ENCODE measurements at regions not wholly inside any gene's neighbourhood (a gene's known extent, or its start where the extent isn't known, plus 50 kb on each side); places are given as distances from the start of the nearest gene placed in this dataset.
"Not testable (repeated sequence)": the region's sequence is repeated elsewhere in the genome, so short reads cannot be mapped to it uniquely, and the experiment has no call there.

- DNase-seq (ENCODE audit: low spot score) = no peak
Measured at GRCh38 chr3:10623578-10624275, 118.3 kb upstream of the ATP2B2 start.

- no peak for DNase-seq (ENCODE audit: low spot score)
Measured at GRCh38 chr3:10625323-10625722, 119.9 kb upstream of the ATP2B2 start.

GRCh38 chr3:10627884-10628572 lies 122.6 kb upstream of the ATP2B2 start:
- no peak for DNase-seq (ENCODE audit: low spot score)

GRCh38 chr3:10628891-10629670 lies 123.7 kb upstream of the ATP2B2 start:
- no peak for DNase-seq (ENCODE audit: low spot score)

- no peak for DNase-seq (ENCODE audit: low spot score)
Measured at GRCh38 chr3:10629671-10630040, 124.3 kb upstream of the ATP2B2 start.

- DNase-seq (ENCODE audit: low spot score) = peak; percentile 22
Measured at GRCh38 chr3:10631224-10631623, 125.8 kb upstream of the ATP2B2 start.

- DNase-seq (ENCODE audit: low spot score) = no peak
Measured at GRCh38 chr3:10632125-10632524, 126.7 kb upstream of the ATP2B2 start.

GRCh38 chr3:10632741-10633140 lies 127.4 kb upstream of the ATP2B2 start:
- peak; percentile 53 for DNase-seq (ENCODE audit: low spot score)

- no peak for DNase-seq (ENCODE audit: low spot score)
Measured at GRCh38 chr3:10635446-10636076, 130.2 kb upstream of the ATP2B2 start.

GRCh38 chr3:10637342-10637741 lies 132.0 kb upstream of the ATP2B2 start:
- DNase-seq (ENCODE audit: low spot score) = no peak

GRCh38 chr3:10638466-10638865 lies 133.1 kb upstream of the ATP2B2 start:
- no peak for DNase-seq (ENCODE audit: low spot score)

GRCh38 chr3:10641760-10642159 lies 136.4 kb upstream of the ATP2B2 start:
- DNase-seq (ENCODE audit: low spot score) = no peak

GRCh38 chr3:10644189-10644588 lies 138.8 kb upstream of the ATP2B2 start:
- no peak for DNase-seq (ENCODE audit: low spot score)

- DNase-seq (ENCODE audit: low spot score) = peak; percentile 37
Measured at GRCh38 chr3:10645800-10646199, 140.4 kb upstream of the ATP2B2 start.

- peak; percentile 64 for DNase-seq (ENCODE audit: low spot score)
Measured at GRCh38 chr3:10646531-10647335, 141.3 kb upstream of the ATP2B2 start.

- peak; percentile 39 for DNase-seq (ENCODE audit: low spot score)
Measured at GRCh38 chr3:10647376-10647775, 142.0 kb upstream of the ATP2B2 start.

- DNase-seq (ENCODE audit: low spot score) = peak; percentile 53
Measured at GRCh38 chr3:10648181-10648580, 142.8 kb upstream of the ATP2B2 start.

GRCh38 chr3:10649463-10649862 lies 144.1 kb upstream of the ATP2B2 start:
- not testable (repeated sequence) for DNase-seq (ENCODE audit: low spot score)

GRCh38 chr3:10651506-10651905 lies 146.1 kb upstream of the ATP2B2 start:
- no peak for DNase-seq (ENCODE audit: low spot score)

GRCh38 chr3:10653241-10653640 lies 147.9 kb upstream of the ATP2B2 start:
- no peak for DNase-seq (ENCODE audit: low spot score)

All from mesenteric fat pad (tissue), 1 donor.